Fibroblast of pulmonary artery (primary cell): ENCODE measurements at regions not wholly inside any gene's neighbourhood (a gene's known extent, or its start where the extent isn't known, plus 50 kb on each side); places are given as distances from the start of the nearest gene placed in this dataset.

Source experiments
- DNase-seq: peaks from one replicate; pipeline ENCODE4 v3.0.0-alpha.2; 2010; ENCODE audit warnings: low read depth
- H3K4me3 ChIP-seq: replicated peaks from 2 replicates; pipeline ENCODE4 v1.5.1; 2011; ENCODE audit warnings: low read depth, mild to moderate bottlenecking, control low read depth, low read length, moderate library complexity
- TF ChIP-seq, protein P1 (sequence below): IDR thresholded peaks from 2 replicates; pipeline ENCODE4 v1.5.1; 2011; ENCODE audit warnings: mild to moderate bottlenecking, control low read depth, low read length, inconsistent platforms; ENCODE audit errors: missing control alignments

DNA sequence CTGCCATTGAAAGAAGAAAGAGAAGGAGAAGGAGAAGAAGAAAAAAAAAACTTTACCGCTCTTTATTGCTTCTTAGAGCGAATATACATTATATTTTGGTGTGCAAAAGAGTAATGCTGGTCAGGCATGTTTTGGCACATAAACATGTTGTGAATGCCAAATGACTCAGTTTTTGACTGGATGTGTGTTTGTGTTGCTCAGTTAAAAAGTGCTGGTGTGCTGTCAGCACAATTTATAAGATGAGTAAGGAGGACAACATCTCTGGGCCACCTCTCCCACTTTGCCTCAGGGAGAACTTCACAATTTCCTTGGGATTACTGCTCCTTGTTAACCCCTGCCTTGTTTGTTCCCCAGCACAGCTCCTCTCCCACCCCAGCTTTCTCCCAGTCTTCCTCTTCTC is 584.8 kb downstream of the ETNK1 start:
- DNase-seq, result no peak
- TF ChIP-seq, protein P1, sequence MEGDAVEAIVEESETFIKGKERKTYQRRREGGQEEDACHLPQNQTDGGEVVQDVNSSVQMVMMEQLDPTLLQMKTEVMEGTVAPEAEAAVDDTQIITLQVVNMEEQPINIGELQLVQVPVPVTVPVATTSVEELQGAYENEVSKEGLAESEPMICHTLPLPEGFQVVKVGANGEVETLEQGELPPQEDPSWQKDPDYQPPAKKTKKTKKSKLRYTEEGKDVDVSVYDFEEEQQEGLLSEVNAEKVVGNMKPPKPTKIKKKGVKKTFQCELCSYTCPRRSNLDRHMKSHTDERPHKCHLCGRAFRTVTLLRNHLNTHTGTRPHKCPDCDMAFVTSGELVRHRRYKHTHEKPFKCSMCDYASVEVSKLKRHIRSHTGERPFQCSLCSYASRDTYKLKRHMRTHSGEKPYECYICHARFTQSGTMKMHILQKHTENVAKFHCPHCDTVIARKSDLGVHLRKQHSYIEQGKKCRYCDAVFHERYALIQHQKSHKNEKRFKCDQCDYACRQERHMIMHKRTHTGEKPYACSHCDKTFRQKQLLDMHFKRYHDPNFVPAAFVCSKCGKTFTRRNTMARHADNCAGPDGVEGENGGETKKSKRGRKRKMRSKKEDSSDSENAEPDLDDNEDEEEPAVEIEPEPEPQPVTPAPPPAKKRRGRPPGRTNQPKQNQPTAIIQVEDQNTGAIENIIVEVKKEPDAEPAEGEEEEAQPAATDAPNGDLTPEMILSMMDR, result no peak
- no peak overlapping the region for H3K4me3 ChIP-seq

DNA sequence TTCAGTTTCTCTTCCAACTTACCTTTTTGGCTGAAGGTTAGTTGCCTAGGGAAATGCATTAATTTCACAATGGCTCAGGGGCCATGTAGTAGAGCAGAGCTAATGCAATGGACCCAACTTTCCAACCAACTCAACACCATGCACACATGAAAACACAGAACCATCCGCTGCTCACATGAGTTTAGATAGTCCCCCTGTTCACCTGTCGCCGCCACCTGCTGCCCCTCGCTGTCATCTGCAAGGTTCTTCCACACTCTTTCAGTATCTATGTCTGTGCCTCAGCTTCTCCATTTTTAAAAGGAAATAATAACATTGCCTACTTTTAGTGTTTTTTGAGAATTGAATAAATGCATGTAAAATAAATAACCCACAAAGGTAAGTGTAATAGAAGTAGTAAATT is 585.6 kb downstream of the ETNK1 start:
- TF ChIP-seq, protein P1, result no peak
- DNase-seq, result no peak

DNA sequence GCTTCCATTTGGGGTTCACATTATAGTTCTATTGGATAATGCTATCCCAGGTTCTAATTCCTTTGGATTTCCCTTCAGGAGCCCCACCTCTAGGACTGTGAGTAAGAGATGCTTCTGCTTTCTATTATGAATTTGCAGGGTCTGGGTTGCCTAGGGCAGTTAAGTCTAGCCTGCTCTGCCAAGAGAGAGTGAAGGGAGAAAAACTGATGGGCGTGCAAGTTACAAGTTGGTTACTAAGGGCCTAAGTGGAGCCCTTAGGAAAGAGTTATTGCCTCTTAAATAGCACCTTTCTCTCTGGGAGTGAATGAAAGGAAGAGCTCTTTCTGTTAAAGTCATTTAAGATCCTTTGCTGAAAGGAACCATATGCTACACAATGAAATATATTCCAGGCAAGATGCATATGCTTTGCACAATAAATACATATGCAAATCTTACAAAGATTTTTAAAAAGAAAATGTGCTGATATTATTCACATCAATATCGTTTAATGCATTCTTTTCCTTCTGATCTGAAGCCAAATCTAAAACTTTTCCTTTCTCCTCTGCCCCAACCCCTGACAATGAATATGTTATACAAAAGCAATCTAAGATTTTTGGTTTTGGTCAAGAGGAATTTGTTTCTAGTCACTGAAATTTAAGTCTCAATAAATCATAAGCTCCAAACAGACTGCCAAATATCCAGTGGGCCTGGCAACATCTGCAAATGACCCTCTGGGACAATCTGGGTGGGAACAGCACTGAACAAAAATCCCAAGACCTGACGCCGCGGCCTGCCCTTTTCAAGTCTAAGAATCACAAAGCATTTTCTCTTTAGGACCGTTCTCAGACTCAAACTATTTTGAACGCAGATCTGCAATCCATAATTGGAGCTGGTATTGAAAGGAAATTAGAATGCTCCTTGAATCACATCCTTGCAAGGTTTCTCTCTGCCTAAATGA is 586.7 kb downstream of the ETNK1 start:
- TF ChIP-seq, protein P1, result no peak
- no peak for DNase-seq
- no peak overlapping the region for H3K4me3 ChIP-seq

More for the DNA sequence above, 585.6 kb downstream of the ETNK1 start:
- H3K4me3 ChIP-seq, result no peak overlapping the region

DNA sequence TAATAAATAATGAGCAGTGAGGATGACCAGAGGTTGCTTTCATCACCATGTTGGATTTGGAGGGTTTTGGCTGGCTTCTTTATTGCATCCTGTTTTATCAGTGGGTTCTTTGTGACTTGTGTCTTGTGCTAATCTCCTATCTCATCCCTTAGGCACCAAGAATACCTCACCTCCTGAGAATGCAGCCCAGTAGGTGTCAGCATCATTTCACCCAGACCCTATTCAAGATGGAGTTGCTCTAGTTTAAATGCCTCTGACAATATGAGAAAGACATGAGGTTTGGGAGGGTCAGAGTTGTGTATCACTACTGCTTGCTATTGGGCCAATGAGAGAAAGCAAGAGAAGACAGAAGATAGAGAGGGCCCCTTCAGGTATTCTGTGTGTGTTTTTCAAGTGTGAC is 592.2 kb downstream of the ETNK1 start:
- H3K4me3 ChIP-seq, result no peak overlapping the region
- TF ChIP-seq, protein P1, result no peak
- no peak for DNase-seq

DNA sequence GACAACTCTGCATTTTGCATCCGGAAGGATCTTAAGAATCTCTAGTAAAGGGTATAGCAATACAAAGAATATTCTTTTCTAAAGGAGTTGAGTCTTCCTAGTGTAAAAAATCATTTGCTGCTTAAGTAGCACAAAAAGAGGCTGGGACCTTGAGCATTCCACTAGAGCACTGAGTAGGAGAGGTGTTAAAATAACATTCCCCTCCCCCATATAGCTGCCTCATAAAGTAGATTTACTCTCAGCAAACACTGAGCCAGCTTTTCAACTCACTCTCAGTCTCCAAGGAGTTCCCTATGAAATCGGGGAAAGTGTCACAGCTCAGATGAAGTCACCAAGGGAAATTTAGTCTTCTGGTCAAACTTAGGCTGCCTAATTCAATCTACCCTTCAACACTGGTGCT is 592.7 kb downstream of the ETNK1 start:
- TF ChIP-seq, protein P1, result no peak
- H3K4me3 ChIP-seq, result no peak overlapping the region
- DNase-seq, result no peak

DNA sequence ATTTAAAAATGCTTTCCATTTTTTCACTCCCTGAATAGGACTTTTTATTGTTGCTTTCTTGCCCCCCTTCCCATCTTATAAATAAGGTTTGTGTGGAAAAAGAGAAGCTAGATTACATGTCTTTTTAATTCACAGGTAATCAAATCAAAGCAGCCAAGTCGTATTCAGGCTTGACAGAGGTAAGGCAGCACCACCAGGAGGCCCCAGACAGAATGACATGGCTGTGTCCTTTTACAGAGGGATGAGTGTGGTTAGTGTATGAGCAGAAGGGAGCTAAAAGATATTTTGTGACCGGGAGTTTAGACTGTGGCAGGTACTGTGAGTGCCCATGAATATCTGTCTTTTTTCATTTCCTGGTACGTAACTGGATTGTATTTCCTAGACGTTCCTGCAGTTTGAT is 596.1 kb downstream of the ETNK1 start:
- no peak overlapping the region for H3K4me3 ChIP-seq
- TF ChIP-seq, protein P1, result peak; percentile 2
- no peak for DNase-seq

DNA sequence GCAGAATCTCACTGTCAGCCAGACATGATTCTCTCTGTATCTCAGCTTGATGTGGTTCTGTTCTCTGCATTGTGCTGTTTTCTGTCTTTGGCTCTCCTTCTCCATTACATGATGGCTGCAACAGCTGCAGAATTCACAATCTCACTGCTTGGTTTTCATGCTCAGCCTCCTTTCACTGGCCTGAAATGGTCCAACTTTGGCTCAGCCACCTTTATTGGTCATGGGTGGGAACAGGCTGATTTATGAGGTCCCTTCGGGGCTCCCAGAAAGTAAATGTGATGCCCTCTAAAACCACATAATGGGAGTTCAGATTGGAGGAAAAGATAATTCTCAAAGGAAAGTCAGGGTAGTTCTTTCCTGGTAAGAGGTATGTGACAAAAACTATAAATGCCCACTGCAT is 597.0 kb downstream of the ETNK1 start:
- TF ChIP-seq, protein P1, result no peak
- no peak for DNase-seq
- H3K4me3 ChIP-seq, result no peak overlapping the region
